Smooth muscle cell (in vitro differentiated cells): ENCODE measurements at regions not wholly inside any gene's neighbourhood (a gene's known extent, or its start where the extent isn't known, plus 50 kb on each side); places are given as distances from the start of the nearest gene placed in this dataset.

Experiments used
- DNase-seq: peaks from one replicate; lab custom pipeline; 2025; ENCODE audit not compliant: unreplicated experiment; lab: John Stamatoyannopoulos, UW
- H2AFZ ChIP-seq: fragments of 200-600 bp; sonication (generic); 2 replicates; pipeline ENCODE4 v1.6.0; 2016; ENCODE audit warnings: antibody characterized with exemption, low read depth, mild to moderate bottlenecking
- H3F3A ChIP-seq: fragments of 200-600 bp; sonication (generic); 2 replicates; pipeline ENCODE4 v1.6.0; 2017; ENCODE audit warnings: antibody characterized with exemption, low read depth
- H3K27ac ChIP-seq: fragments of 200-600 bp; sonication (generic); 2 replicates; pipeline ENCODE4 v1.5.1; 2016; ENCODE audit warnings: low read depth, mild to moderate bottlenecking
- H3K27me3 ChIP-seq: fragments of 200-600 bp; sonication (generic); 2 replicates; pipeline ENCODE4 v1.6.1; 2016; ENCODE audit warnings: low read depth, mild to moderate bottlenecking
- H3K36me3 ChIP-seq: fragments of 200-600 bp; sonication (generic); 2 replicates; pipeline ENCODE4 v1.5.1; 2016; ENCODE audit warnings: low read depth
- H3K4me1 ChIP-seq: fragments of 200-600 bp; sonication (generic); 2 replicates; pipeline ENCODE4 v1.5.1; 2016; ENCODE audit warnings: low read depth
- H3K4me2 ChIP-seq: fragments of 200-600 bp; sonication (generic); 2 replicates; pipeline ENCODE4 v1.6.0; 2016; ENCODE audit warnings: mild to moderate bottlenecking
- H3K4me3 ChIP-seq: fragments of 200-600 bp; sonication (generic); 2 replicates; pipeline ENCODE4 v1.5.1; 2016; ENCODE audit warnings: mild to moderate bottlenecking
- H3K79me2 ChIP-seq: fragments of 200-600 bp; sonication (generic); 2 replicates; pipeline ENCODE4 v1.6.0; 2016; ENCODE audit warnings: low read depth, mild to moderate bottlenecking
- H3K9ac ChIP-seq: fragments of 200-600 bp; sonication (generic); 2 replicates; pipeline ENCODE4 v1.6.0; 2016; ENCODE audit warnings: low read depth
- H3K9me3 ChIP-seq: fragments of 200-600 bp; sonication (generic); replicated peaks from 2 replicates; pipeline ENCODE4 v1.5.1; 2016; ENCODE audit warnings: low read depth
- H4K20me1 ChIP-seq: fragments of 200-600 bp; sonication (generic); 2 replicates; pipeline ENCODE4 v1.6.0; 2016; ENCODE audit warnings: low read depth
- CTCF ChIP-seq: fragments of 200-600 bp; sonication (generic); IDR thresholded peaks from 2 replicates; pipeline ENCODE4 v1.5.1; 2017; ENCODE audit warnings: borderline replicate concordance, mild to moderate bottlenecking, antibody characterized with exemption; ENCODE audit not compliant: insufficient read depth, poor library complexity, severe bottlenecking
- WGBS: methylation state at CpG from one replicate; pipeline ENCODE4 v1.1.7; 2016; ENCODE audit warnings: low lambda C conversion rate; 5-methylcytosine and 5-hydroxymethylcytosine counted together

GRCh38 chr16:26952411-26952810, 114.3 kb upstream of the C16orf82 start:
- no peak overlapping the region for H3K4me2 ChIP-seq
- 100% methylated on average over 1 of the region's 1 CpG for WGBS
- no peak overlapping the region for H3K4me3 ChIP-seq
- H3K9ac ChIP-seq, result no peak overlapping the region
- no peaks in the 10 kb centered on the region for H3K4me1 ChIP-seq
- H2AFZ ChIP-seq, result no peak overlapping the region
- DNase-seq, result no peak
- peaks cover 12% of the 10 kb centered on the region for H3K27me3 ChIP-seq
- H3K27ac ChIP-seq, result no peak overlapping the region
- no peak for TF ChIP-seq CTCF
- no peaks in the 10 kb centered on the region for H3K79me2 ChIP-seq
- no peaks in the 10 kb centered on the region for H3K9me3 ChIP-seq
- no peaks in the 10 kb centered on the region for H4K20me1 ChIP-seq
- H3K36me3 ChIP-seq, result no peaks in the 10 kb centered on the region
- no peaks in the 10 kb centered on the region for H3F3A ChIP-seq

- no peaks in the 10 kb centered on the region for H3K27me3 ChIP-seq
- H3K27ac ChIP-seq, result no peak overlapping the region
- H3K9ac ChIP-seq, result no peak overlapping the region
- TF ChIP-seq CTCF, result no peak
- H3K4me1 ChIP-seq, result no peaks in the 10 kb centered on the region
- H3K9me3 ChIP-seq, result no peaks in the 10 kb centered on the region
- no peak overlapping the region for H2AFZ ChIP-seq
- no peak for DNase-seq
- no peak overlapping the region for H3K4me3 ChIP-seq
- WGBS, result 79% methylated on average over 2 of the region's 2 CpGs
- no peak overlapping the region for H3K4me2 ChIP-seq
- no peaks in the 10 kb centered on the region for H3F3A ChIP-seq
- H4K20me1 ChIP-seq, result no peaks in the 10 kb centered on the region
- H3K36me3 ChIP-seq, result no peaks in the 10 kb centered on the region
- no peaks in the 10 kb centered on the region for H3K79me2 ChIP-seq
These were observed 109.4 kb upstream of the C16orf82 start for GRCh38 chr16:26957283-26957859.

GRCh38 chr16:26959416-26960009, 107.2 kb upstream of the C16orf82 start:
- no peak for TF ChIP-seq CTCF
- H3K27me3 ChIP-seq, result no peaks in the 10 kb centered on the region
- H3K4me3 ChIP-seq, result no peak overlapping the region
- no peaks in the 10 kb centered on the region for H3K36me3 ChIP-seq
- no peaks in the 10 kb centered on the region for H3F3A ChIP-seq
- H3K79me2 ChIP-seq, result no peaks in the 10 kb centered on the region
- no peaks in the 10 kb centered on the region for H4K20me1 ChIP-seq
- 23% methylated on average over 2 of the region's 5 CpGs for WGBS
- H3K4me2 ChIP-seq, result no peak overlapping the region
- no peak overlapping the region for H3K27ac ChIP-seq
- H3K9me3 ChIP-seq, result no peaks in the 10 kb centered on the region
- no peak for DNase-seq
- no peak overlapping the region for H3K9ac ChIP-seq
- no peaks in the 10 kb centered on the region for H3K4me1 ChIP-seq
- H2AFZ ChIP-seq, result no peak overlapping the region

GRCh38 chr16:26961459-26961858, 105.3 kb upstream of the C16orf82 start:
- no peak for TF ChIP-seq CTCF
- Histone ChIP-seq H3K36me3 (no peaks in the 10 kb centered on the region), H3K27me3 (no peaks in the 10 kb centered on the region), H3K9me3 (no peaks in the 10 kb centered on the region), H3K4me3 (no peak overlapping the region), H3K79me2 (no peaks in the 10 kb centered on the region), H4K20me1 (no peaks in the 10 kb centered on the region), H3K9ac (no peak overlapping the region), H3K4me1 (no peaks in the 10 kb centered on the region), H3F3A (no peaks in the 10 kb centered on the region), H2AFZ (no peak overlapping the region), H3K4me2 (no peak overlapping the region), H3K27ac (no peak overlapping the region)
- no peak for DNase-seq
